Activated CD4-positive, alpha-beta memory T cell treated with anti-CD3 and anti-CD28 coated beads for 36 hours (primary cell): ENCODE measurements at regions not wholly inside any gene's neighbourhood (a gene's known extent, or its start where the extent isn't known, plus 50 kb on each side); places are given as distances from the start of the nearest gene placed in this dataset.

Source experiments
- CTCF ChIA-PET: fragments of 350-600 bp; sonication (Branson Sonifier 250); formaldehyde crosslinking; loops from one replicate; lab custom pipeline; 2021; ENCODE audit warnings: antibody characterized with exemption, inconsistent platforms; lab: Charles Lee
- POLR2A ChIA-PET: fragments of 350-600 bp; sonication (Branson Sonifier 250); formaldehyde crosslinking; loops from one replicate; lab custom pipeline; 2021; ENCODE audit warnings: antibody characterized with exemption; lab: Charles Lee
- DNase-seq: peaks from one replicate; pipeline ENCODE4 v3.0.0-alpha.2; 2020
- H3K27ac Mint-ChIP-seq: one replicate; pipeline ENCODE4 v1.8.0; 2021; ENCODE audit warnings: mixed read lengths
- H3K27me3 Mint-ChIP-seq: one replicate; pipeline ENCODE4 v1.8.0; 2021; ENCODE audit warnings: mixed read lengths
- H3K36me3 Mint-ChIP-seq: one replicate; pipeline ENCODE4 v1.8.0; 2021; ENCODE audit warnings: mixed read lengths
- H3K4me1 Mint-ChIP-seq: one replicate; pipeline ENCODE4 v1.8.0; 2021; ENCODE audit warnings: low read depth, mixed read lengths
- H3K4me3 Mint-ChIP-seq: one replicate; pipeline ENCODE4 v1.8.0; 2021; ENCODE audit warnings: mild to moderate bottlenecking, mixed read lengths
- H3K9me3 Mint-ChIP-seq: one replicate; pipeline ENCODE4 v1.8.0; 2021; ENCODE audit warnings: mixed read lengths
- intact Hi-C: fragments of 100-400 bp; cut with micrococcal nuclease; formaldehyde crosslinking; loops from one replicate; pipeline ENCODE4 v1.15.1; 2023

DNA sequence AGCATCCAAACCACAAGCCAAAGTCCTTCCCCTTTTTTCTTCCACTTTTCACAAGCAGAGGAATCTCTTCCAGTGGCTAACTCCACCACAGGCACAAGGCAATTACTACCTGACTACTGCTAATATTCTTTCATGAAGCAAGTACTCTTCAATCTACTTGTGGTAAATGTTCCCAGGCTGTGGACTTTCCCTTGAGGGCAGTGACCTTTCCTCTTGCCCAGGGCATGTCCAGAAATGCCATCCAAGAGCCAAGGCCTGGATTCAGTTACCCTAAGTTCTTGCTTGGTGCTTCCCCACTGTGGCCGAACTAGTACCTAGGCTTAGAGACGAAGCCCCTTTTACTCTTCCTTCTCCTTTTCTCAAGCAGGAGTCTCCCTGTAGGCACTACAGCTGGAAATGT, 400.7 kb downstream of the DCAF12L2 start:
- no peak overlapping the region for H3K27ac Mint-ChIP-seq
- H3K36me3 Mint-ChIP-seq = no peaks in the 10 kb centered on the region
- ChIA-PET CTCF (no interaction called here), POLR2A (no interaction called here)
- no peaks in the 10 kb centered on the region for H3K4me1 Mint-ChIP-seq
- no peaks in the 10 kb centered on the region for H3K27me3 Mint-ChIP-seq
- DNase-seq = no peak
- H3K9me3 Mint-ChIP-seq = peaks cover 4% of the 10 kb centered on the region
- no peak overlapping the region for H3K4me3 Mint-ChIP-seq
- intact Hi-C loops = no loop called here

GRCh38 chrX:125769628-125770027, 396.5 kb downstream of the DCAF12L2 start:
- CTCF ChIA-PET = no interaction called here
- DNase-seq = no peak
- Mint-ChIP-seq H3K27me3 (no peaks in the 10 kb centered on the region), H3K4me3 (no peak overlapping the region), H3K4me1 (no peaks in the 10 kb centered on the region), H3K9me3 (no peaks in the 10 kb centered on the region), H3K36me3 (no peaks in the 10 kb centered on the region), H3K27ac (no peak overlapping the region)
- POLR2A ChIA-PET = no interaction called here
- intact Hi-C loops = no loop called here

- Mint-ChIP-seq H3K4me3 (no peak overlapping the region), H3K27me3 (no peaks in the 10 kb centered on the region), H3K27ac (no peak overlapping the region), H3K4me1 (no peaks in the 10 kb centered on the region), H3K9me3 (no peaks in the 10 kb centered on the region), H3K36me3 (no peaks in the 10 kb centered on the region)
- intact Hi-C loops = no loop called here
- ChIA-PET CTCF (no interaction called here), POLR2A (no interaction called here)
- no peak for DNase-seq
Measured at GRCh38 chrX:125778261-125778660, 387.8 kb downstream of the DCAF12L2 start.

- H3K9me3 Mint-ChIP-seq = no peaks in the 10 kb centered on the region
- DNase-seq = no peak
- intact Hi-C loops = no loop called here
- no peaks in the 10 kb centered on the region for H3K27me3 Mint-ChIP-seq
- ChIA-PET POLR2A (no interaction called here), CTCF (no interaction called here)
- no peaks in the 10 kb centered on the region for H3K4me1 Mint-ChIP-seq
- no peak overlapping the region for H3K27ac Mint-ChIP-seq
- H3K36me3 Mint-ChIP-seq = no peaks in the 10 kb centered on the region
- H3K4me3 Mint-ChIP-seq = no peak overlapping the region
Measured at GRCh38 chrX:125782184-125782583, 383.9 kb downstream of the DCAF12L2 start.

- no peaks in the 10 kb centered on the region for H3K9me3 Mint-ChIP-seq
Measured at GRCh38 chrX:125786316-125786715, 379.8 kb downstream of the DCAF12L2 start.

GRCh38 chrX:125791787-125792186, 374.3 kb downstream of the DCAF12L2 start:
- ChIA-PET CTCF (no interaction called here), POLR2A (no interaction called here)
- Mint-ChIP-seq H3K4me1 (no peaks in the 10 kb centered on the region), H3K4me3 (no peak overlapping the region), H3K36me3 (no peaks in the 10 kb centered on the region), H3K9me3 (no peaks in the 10 kb centered on the region), H3K27ac (no peak overlapping the region), H3K27me3 (no peaks in the 10 kb centered on the region)
- intact Hi-C loops = no loop called here
- no peak for DNase-seq

More at GRCh38 chrX:125786316-125786715, 379.8 kb downstream of the DCAF12L2 start:
- Mint-ChIP-seq H3K4me3 (no peak overlapping the region), H3K4me1 (no peaks in the 10 kb centered on the region), H3K27me3 (no peaks in the 10 kb centered on the region), H3K36me3 (no peaks in the 10 kb centered on the region), H3K27ac (no peak overlapping the region)
- intact Hi-C loops = no loop called here
- CTCF ChIA-PET = no interaction called here
- DNase-seq = no peak
- POLR2A ChIA-PET = no interaction called here

DNA sequence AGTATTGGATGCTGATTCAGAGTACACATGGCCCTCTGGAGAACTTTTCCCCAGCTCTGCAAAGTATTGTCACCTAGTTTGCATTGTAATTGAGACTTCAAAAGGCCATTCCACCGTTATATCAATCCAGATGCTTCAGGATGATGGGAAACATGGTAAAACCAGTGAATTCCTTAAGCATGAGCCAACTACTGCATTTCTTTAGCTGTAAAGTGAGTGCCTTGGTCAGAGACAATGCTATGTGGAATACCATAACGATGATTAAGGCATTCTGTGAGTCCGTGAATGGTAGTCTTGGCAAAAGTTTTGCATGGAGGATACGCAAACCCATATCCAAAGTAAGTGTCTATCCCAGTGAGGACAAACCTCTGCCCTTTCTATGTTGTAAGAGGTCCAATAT, 355.2 kb downstream of the DCAF12L2 start:
- no peak for DNase-seq
- Mint-ChIP-seq H3K36me3 (no peaks in the 10 kb centered on the region), H3K4me1 (no peaks in the 10 kb centered on the region), H3K4me3 (no peak overlapping the region), H3K27me3 (no peaks in the 10 kb centered on the region), H3K9me3 (no peaks in the 10 kb centered on the region), H3K27ac (no peak overlapping the region)
- ChIA-PET POLR2A (no interaction called here), CTCF (no interaction called here)
- intact Hi-C loops = no loop called here

DNA sequence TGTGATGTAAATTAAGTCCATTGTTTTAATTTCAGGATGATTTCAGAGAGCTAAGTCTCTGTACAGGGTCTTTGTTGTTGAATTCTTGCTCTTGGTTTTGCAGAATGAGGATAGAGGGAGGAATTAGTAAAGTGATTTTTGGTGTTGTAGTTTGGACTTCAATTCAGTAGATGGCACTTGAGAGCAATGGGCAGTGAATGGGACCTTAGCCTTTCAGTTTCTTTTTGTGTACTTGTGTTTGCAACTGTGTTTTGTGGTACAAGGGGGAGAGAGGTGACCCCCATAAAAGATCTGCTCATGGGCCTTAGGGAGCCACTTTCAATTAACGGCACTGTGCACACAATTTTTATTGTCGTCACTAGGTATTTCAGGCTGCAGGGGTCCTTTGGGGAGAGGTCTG, 340.0 kb downstream of the DCAF12L2 start:
- no peak overlapping the region for H3K4me3 Mint-ChIP-seq
- H3K4me1 Mint-ChIP-seq = no peaks in the 10 kb centered on the region
- ChIA-PET CTCF (no interaction called here), POLR2A (no interaction called here)
- no peak for DNase-seq
- peaks cover 5% of the 10 kb centered on the region for H3K9me3 Mint-ChIP-seq
- H3K36me3 Mint-ChIP-seq = no peaks in the 10 kb centered on the region
- intact Hi-C loops = no loop called here
- no peak overlapping the region for H3K27ac Mint-ChIP-seq
- no peaks in the 10 kb centered on the region for H3K27me3 Mint-ChIP-seq

DNA sequence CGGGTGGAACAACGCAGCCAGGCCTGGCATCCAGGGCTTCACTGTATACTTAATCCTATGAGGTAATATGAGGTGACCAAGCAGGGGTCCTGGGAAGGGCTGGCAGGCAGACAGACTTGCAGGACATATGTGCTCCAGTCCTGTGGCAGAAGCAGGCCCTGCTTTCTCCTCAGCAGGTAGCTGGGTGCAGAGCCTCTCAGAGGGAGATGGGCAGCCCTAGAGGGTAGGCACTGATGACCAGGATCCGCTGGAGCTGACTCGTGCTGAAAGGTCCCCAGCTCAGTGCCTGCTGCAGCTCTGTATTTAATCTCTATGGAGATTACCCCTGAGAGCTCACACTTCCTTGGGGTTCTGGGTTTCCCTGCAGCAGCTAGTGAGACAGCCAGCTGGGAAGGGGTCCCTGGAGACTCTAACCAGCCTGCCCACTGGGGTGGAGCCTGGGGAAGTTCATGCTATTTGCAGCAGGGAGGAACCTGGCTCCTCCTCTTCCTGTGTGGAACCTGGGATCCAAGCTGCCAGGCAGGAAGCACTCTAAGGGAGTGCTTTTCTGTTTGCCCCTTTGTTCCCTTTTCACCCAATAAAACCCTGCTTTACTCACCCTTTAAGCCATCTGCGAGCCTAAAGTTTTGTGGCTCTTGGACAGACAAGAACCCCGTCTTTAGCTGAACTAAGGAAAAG, 339.2 kb downstream of the DCAF12L2 start:
- H3K4me3 Mint-ChIP-seq = no peak overlapping the region
- H3K27me3 Mint-ChIP-seq = no peaks in the 10 kb centered on the region
- CTCF ChIA-PET = no interaction called here
- H3K4me1 Mint-ChIP-seq = no peaks in the 10 kb centered on the region
- no peaks in the 10 kb centered on the region for H3K36me3 Mint-ChIP-seq
- H3K27ac Mint-ChIP-seq = no peak overlapping the region
- intact Hi-C loops = no loop called here
- DNase-seq = no peak
- POLR2A ChIA-PET = no interaction called here
- H3K9me3 Mint-ChIP-seq = peaks cover 5% of the 10 kb centered on the region

DNA sequence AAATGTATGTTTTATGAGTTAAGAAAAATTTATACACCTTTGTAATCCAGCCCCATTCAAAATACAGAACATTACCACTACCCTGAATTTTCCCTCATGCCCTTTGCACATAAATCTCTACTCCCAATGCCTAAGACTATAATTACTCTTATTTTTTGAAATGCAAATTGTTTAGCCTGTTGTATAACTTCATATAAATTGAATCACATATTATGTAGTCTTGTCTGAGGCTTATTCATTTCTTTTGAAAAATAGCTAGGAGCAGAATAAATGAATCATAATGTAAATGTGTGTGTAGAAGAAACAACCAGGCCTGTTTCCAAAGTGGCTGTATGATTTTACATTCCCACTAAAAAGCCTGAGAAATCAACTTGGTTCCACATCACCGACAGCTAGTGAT, 319.8 kb downstream of the DCAF12L2 start:
- ChIA-PET POLR2A (no interaction called here), CTCF (no interaction called here)
- intact Hi-C loops = no loop called here
- Mint-ChIP-seq H3K4me3 (no peak overlapping the region), H3K27ac (no peak overlapping the region), H3K9me3 (no peaks in the 10 kb centered on the region), H3K36me3 (no peaks in the 10 kb centered on the region), H3K27me3 (no peaks in the 10 kb centered on the region), H3K4me1 (no peaks in the 10 kb centered on the region)
- DNase-seq = no peak

- ChIA-PET POLR2A (no interaction called here), CTCF (no interaction called here)
- Mint-ChIP-seq H3K27me3 (no peaks in the 10 kb centered on the region), H3K4me3 (no peak overlapping the region), H3K9me3 (no peaks in the 10 kb centered on the region), H3K36me3 (no peaks in the 10 kb centered on the region), H3K27ac (no peak overlapping the region), H3K4me1 (no peaks in the 10 kb centered on the region)
- DNase-seq = no peak
- intact Hi-C loops = no loop called here
Measured at GRCh38 chrX:125850693-125851092, 315.4 kb downstream of the DCAF12L2 start.

DNA sequence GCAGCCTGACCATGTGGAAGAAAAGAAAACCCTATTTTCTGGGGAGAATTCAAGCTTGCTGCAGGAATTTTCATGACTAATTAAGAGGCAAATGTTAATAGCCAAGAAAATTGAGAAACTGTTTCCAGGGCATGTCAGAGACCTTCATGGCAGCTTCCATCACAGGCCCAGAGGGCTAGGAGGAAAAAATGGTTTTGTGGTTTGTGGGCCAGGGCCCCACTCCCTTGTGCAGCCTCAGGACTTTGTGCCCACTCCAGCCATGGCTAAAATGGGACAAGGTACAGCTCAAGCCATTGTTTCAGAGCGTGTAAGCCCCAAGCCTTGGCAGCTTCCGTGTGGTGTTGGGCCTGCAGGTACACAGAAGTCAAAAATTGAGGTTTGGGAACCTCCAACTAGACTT, 282.9 kb downstream of the DCAF12L2 start:
- no peak overlapping the region for H3K27ac Mint-ChIP-seq
- ChIA-PET POLR2A (no interaction called here), CTCF (no interaction called here)
- H3K4me3 Mint-ChIP-seq = no peak overlapping the region
- no peaks in the 10 kb centered on the region for H3K27me3 Mint-ChIP-seq
- H3K36me3 Mint-ChIP-seq = no peaks in the 10 kb centered on the region
- H3K4me1 Mint-ChIP-seq = no peaks in the 10 kb centered on the region
- intact Hi-C loops = no loop called here
- no peak for DNase-seq
- H3K9me3 Mint-ChIP-seq = peaks cover 12% of the 10 kb centered on the region

DNA sequence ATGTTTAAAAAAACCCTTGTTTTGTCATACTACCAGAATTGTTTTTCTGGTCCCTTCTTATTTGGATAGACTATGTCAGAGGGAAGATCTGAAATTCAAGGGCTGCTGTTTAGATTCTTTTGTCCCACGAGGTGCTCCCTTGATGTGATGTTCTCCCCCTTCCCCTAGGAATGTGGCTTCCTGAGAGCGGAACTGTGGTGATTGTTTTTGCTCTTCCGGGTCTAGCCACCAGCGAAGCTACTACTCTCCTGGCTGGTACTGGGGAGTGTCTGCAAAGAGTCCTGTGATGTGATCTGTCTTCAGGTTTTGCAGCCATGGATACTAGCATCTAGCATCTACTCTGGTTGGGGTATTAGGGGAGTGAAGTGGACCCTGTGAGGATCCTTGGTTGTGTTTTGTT, 271.1 kb downstream of the DCAF12L2 start:
- POLR2A ChIA-PET = no interaction called here
- Mint-ChIP-seq H3K36me3 (no peaks in the 10 kb centered on the region), H3K27me3 (no peaks in the 10 kb centered on the region), H3K9me3 (no peaks in the 10 kb centered on the region), H3K27ac (no peak overlapping the region), H3K4me1 (no peaks in the 10 kb centered on the region), H3K4me3 (no peak overlapping the region)
- intact Hi-C loops = no loop called here
- no peak for DNase-seq
- CTCF ChIA-PET = no interaction called here
